Ishikawa (cell line): ENCODE measurements at regions not wholly inside any gene's neighbourhood (a gene's known extent, or its start where the extent isn't known, plus 50 kb on each side); places are given as distances from the start of the nearest gene placed in this dataset.

ENCODE experiments used
- EP300 ChIP-seq: IDR thresholded peaks from 2 replicates; pipeline ENCODE4 v1.6.1; 2012; ENCODE audit warnings: borderline replicate concordance
- FOXM1 ChIP-seq: IDR thresholded peaks from 2 replicates; pipeline ENCODE4 v1.6.1; 2012; ENCODE audit warnings: low read depth, borderline replicate concordance
- RAD21 ChIP-seq: IDR thresholded peaks from 2 replicates; pipeline ENCODE4 v1.6.1; 2012; ENCODE audit warnings: low read depth
- TEAD4 ChIP-seq: IDR thresholded peaks from 2 replicates; pipeline ENCODE4 v1.6.1; 2012
- YY1 ChIP-seq: IDR thresholded peaks from 2 replicates; pipeline ENCODE4 v1.6.1; 2012; ENCODE audit warnings: low read depth
- TF ChIP-seq, protein P1 (sequence below): IDR thresholded peaks from 2 replicates; pipeline ENCODE4 v1.6.1; 2012
- TF ChIP-seq, protein P2 (sequence below): IDR thresholded peaks from 2 replicates; pipeline ENCODE4 v1.6.1; 2012
- TF ChIP-seq, protein P3 (sequence below): IDR thresholded peaks from 2 replicates; pipeline ENCODE4 v1.6.1; 2012; ENCODE audit warnings: low read depth, mild to moderate bottlenecking

GRCh38 chr10:59047180-59047579, 129.3 kb upstream of the PHYHIPL start:
- TF ChIP-seq, protein P1, sequence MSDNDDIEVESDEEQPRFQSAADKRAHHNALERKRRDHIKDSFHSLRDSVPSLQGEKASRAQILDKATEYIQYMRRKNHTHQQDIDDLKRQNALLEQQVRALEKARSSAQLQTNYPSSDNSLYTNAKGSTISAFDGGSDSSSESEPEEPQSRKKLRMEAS: no peak
- TF ChIP-seq, protein P2, sequence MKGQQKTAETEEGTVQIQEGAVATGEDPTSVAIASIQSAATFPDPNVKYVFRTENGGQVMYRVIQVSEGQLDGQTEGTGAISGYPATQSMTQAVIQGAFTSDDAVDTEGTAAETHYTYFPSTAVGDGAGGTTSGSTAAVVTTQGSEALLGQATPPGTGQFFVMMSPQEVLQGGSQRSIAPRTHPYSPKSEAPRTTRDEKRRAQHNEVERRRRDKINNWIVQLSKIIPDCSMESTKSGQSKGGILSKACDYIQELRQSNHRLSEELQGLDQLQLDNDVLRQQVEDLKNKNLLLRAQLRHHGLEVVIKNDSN: no peak
- TF ChIP-seq EP300: no peak
- TF ChIP-seq, protein P3, sequence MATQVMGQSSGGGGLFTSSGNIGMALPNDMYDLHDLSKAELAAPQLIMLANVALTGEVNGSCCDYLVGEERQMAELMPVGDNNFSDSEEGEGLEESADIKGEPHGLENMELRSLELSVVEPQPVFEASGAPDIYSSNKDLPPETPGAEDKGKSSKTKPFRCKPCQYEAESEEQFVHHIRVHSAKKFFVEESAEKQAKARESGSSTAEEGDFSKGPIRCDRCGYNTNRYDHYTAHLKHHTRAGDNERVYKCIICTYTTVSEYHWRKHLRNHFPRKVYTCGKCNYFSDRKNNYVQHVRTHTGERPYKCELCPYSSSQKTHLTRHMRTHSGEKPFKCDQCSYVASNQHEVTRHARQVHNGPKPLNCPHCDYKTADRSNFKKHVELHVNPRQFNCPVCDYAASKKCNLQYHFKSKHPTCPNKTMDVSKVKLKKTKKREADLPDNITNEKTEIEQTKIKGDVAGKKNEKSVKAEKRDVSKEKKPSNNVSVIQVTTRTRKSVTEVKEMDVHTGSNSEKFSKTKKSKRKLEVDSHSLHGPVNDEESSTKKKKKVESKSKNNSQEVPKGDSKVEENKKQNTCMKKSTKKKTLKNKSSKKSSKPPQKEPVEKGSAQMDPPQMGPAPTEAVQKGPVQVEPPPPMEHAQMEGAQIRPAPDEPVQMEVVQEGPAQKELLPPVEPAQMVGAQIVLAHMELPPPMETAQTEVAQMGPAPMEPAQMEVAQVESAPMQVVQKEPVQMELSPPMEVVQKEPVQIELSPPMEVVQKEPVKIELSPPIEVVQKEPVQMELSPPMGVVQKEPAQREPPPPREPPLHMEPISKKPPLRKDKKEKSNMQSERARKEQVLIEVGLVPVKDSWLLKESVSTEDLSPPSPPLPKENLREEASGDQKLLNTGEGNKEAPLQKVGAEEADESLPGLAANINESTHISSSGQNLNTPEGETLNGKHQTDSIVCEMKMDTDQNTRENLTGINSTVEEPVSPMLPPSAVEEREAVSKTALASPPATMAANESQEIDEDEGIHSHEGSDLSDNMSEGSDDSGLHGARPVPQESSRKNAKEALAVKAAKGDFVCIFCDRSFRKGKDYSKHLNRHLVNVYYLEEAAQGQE: no peak
- no peak for TF ChIP-seq TEAD4
- no peak for TF ChIP-seq RAD21
- TF ChIP-seq FOXM1: no peak
- no peak for TF ChIP-seq YY1
